Keratinocyte (primary cell): ENCODE measurements at regions not wholly inside any gene's neighbourhood (a gene's known extent, or its start where the extent isn't known, plus 50 kb on each side); places are given as distances from the start of the nearest gene placed in this dataset.

Experiments used
- DNase-seq: peaks from one replicate; pipeline ENCODE4 v3.0.0-alpha.2; 2011; ENCODE audit warnings: low read depth, missing footprints, low spot score
- FAIRE-seq: peaks from 2 replicates; lab custom pipeline; 2011; peaks lifted over from hg19 to GRCh38; lab: Jason Lieb, UNC
- H2AFZ ChIP-seq: 2 replicates; pipeline ENCODE4 v1.6.0; 2012; ENCODE audit warnings: low read length, control low read depth, inconsistent platforms; ENCODE audit not compliant: control insufficient read depth
- H3K27ac ChIP-seq: 2 replicates; pipeline ENCODE4 v1.5.1; 2011; ENCODE audit warnings: low read length; ENCODE audit not compliant: control insufficient read depth, insufficient read depth
- H3K27me3 ChIP-seq: 3 replicates; pipeline ENCODE4 v1.6.0; 2011; ENCODE audit warnings: low read length; ENCODE audit not compliant: control insufficient read depth, insufficient read depth; ENCODE audit errors: extremely low read depth
- H3K36me3 ChIP-seq, 2 experiments: 2 replicates in 1 of 2; 3 replicates in 1 of 2; pipeline ENCODE4 v1.5.1; 2011; ENCODE audit warnings: low read length in 2 of 2, mild to moderate bottlenecking in 1 of 2; ENCODE audit not compliant: control insufficient read depth in 2 of 2, insufficient read depth in 2 of 2; ENCODE audit errors: extremely low read depth in 1 of 2
- H3K4me1 ChIP-seq: 3 replicates; pipeline ENCODE4 v1.5.1; 2011; ENCODE audit warnings: low read length; ENCODE audit not compliant: control insufficient read depth, insufficient read depth; ENCODE audit errors: extremely low read depth
- H3K4me2 ChIP-seq: 3 replicates; pipeline ENCODE4 v1.6.0; 2011; ENCODE audit warnings: low read depth, low read length; ENCODE audit not compliant: control insufficient read depth, insufficient read depth; ENCODE audit errors: extremely low read depth
- H3K4me3 ChIP-seq, 3 experiments: fragments of 200-600 bp in 1 of 3; sonication (generic) in 1 of 3; 2 replicates in 2 of 3; 3 replicates in 1 of 3; pipeline ENCODE4 v1.5.1; 2011 to 2016; ENCODE audit warnings: low read length in 3 of 3, mild to moderate bottlenecking in 3 of 3, control low read depth in 2 of 3, inconsistent platforms in 1 of 3, low read depth in 1 of 3, mixed read lengths in 1 of 3, mixed run types in 1 of 3, moderate library complexity in 1 of 3; ENCODE audit not compliant: control insufficient read depth in 2 of 3, insufficient read depth in 2 of 3; ENCODE audit errors: extremely low read depth in 1 of 3
- H3K79me2 ChIP-seq: 2 replicates; pipeline ENCODE4 v1.6.0; 2012; ENCODE audit warnings: low read length; ENCODE audit not compliant: control insufficient read depth, insufficient read depth
- H3K9ac ChIP-seq: 3 replicates; pipeline ENCODE4 v1.6.0; 2011; ENCODE audit warnings: low read length; ENCODE audit not compliant: control insufficient read depth, insufficient read depth; ENCODE audit errors: extremely low read depth
- H3K9me1 ChIP-seq: 3 replicates; pipeline ENCODE4 v1.6.0; 2011; ENCODE audit warnings: low read length; ENCODE audit not compliant: control insufficient read depth, insufficient read depth; ENCODE audit errors: extremely low read depth
- H3K9me3 ChIP-seq: 2 replicates; pipeline ENCODE4 v1.5.1; 2012; ENCODE audit warnings: low read depth, low read length; ENCODE audit not compliant: control insufficient read depth
- H4K20me1 ChIP-seq: 3 replicates; pipeline ENCODE4 v1.6.0; 2011; ENCODE audit warnings: low read length; ENCODE audit not compliant: control insufficient read depth, insufficient read depth; ENCODE audit errors: extremely low read depth
- EZH2 ChIP-seq: IDR thresholded peaks from one replicate; pipeline ENCODE4 v1.6.1; 2012; ENCODE audit warnings: inconsistent platforms, mild to moderate bottlenecking, low read length, moderate library complexity
- dilution Hi-C: fragments of 300-500 bp; cut with MboI; formaldehyde crosslinking; loops from one replicate; pipeline ENCODE4 v1.7.0; 2020; ENCODE audit warnings: low sequenced_read_pairs; ENCODE audit not compliant: extremely low pct_ligation_motif_present
- TF ChIP-seq, protein P1 (sequence below), 3 experiments: IDR thresholded peaks in 1 of 3; conservative IDR thresholded peaks in 1 of 3; optimal IDR thresholded peaks in 1 of 3; 2 replicates in 2 of 3; 3 replicates in 1 of 3; pipeline versions ENCODE3 to v1.5.1; 2011; ENCODE audit warnings: low read length in 3 of 3, mild to moderate bottlenecking in 3 of 3, moderate library complexity in 2 of 3, control low read depth in 1 of 3, inconsistent platforms in 1 of 3; ENCODE audit not compliant: insufficient read depth in 2 of 3; ENCODE audit errors: extremely low read depth in 1 of 3

- no peak overlapping the region for H3K9ac ChIP-seq
- H3K9me1 ChIP-seq, result no peaks in the 10 kb centered on the region
- no peak for DNase-seq
- H3K27ac ChIP-seq, result no peak overlapping the region
- no peaks in the 10 kb centered on the region for H3K9me3 ChIP-seq
- dilution Hi-C loops, result no loop called here
- H4K20me1 ChIP-seq, result no peaks in the 10 kb centered on the region
- H3K36me3 ChIP-seq, result no peaks in the 10 kb centered on the region
- no peak overlapping the region for H3K4me2 ChIP-seq
- H3K4me1 ChIP-seq, result peaks cover 13% of the 10 kb centered on the region
- H3K79me2 ChIP-seq, result no peaks in the 10 kb centered on the region
- no peak for TF ChIP-seq EZH2
- TF ChIP-seq, protein P1, sequence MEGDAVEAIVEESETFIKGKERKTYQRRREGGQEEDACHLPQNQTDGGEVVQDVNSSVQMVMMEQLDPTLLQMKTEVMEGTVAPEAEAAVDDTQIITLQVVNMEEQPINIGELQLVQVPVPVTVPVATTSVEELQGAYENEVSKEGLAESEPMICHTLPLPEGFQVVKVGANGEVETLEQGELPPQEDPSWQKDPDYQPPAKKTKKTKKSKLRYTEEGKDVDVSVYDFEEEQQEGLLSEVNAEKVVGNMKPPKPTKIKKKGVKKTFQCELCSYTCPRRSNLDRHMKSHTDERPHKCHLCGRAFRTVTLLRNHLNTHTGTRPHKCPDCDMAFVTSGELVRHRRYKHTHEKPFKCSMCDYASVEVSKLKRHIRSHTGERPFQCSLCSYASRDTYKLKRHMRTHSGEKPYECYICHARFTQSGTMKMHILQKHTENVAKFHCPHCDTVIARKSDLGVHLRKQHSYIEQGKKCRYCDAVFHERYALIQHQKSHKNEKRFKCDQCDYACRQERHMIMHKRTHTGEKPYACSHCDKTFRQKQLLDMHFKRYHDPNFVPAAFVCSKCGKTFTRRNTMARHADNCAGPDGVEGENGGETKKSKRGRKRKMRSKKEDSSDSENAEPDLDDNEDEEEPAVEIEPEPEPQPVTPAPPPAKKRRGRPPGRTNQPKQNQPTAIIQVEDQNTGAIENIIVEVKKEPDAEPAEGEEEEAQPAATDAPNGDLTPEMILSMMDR (optimal IDR thresholded peaks at IDR 0.05 in 1 of 3, IDR thresholded peaks at IDR 0.05 in 1 of 3, conservative IDR thresholded peaks at IDR 0.05 in 1 of 3; ENCODE audit: extremely low read depth in 1 of 3, insufficient read depth in 2 of 3, low read length in 3 of 3), result no peak
- H3K27me3 ChIP-seq, result no peaks in the 10 kb centered on the region
- no peak overlapping the region for H2AFZ ChIP-seq
- no peak for FAIRE-seq
- H3K4me3 ChIP-seq, result no peak overlapping the region
These were observed 614.6 kb upstream of the TBL1XR1 start for GRCh38 chr3:177811835-177812234.

- no peak overlapping the region for H3K9ac ChIP-seq
- H3K4me1 ChIP-seq, result peaks cover 20% of the 10 kb centered on the region
- H4K20me1 ChIP-seq, result no peaks in the 10 kb centered on the region
- no peaks in the 10 kb centered on the region for H3K9me3 ChIP-seq
- H2AFZ ChIP-seq, result no peak overlapping the region
- H3K27ac ChIP-seq, result no peak overlapping the region
- no peak overlapping the region for H3K4me2 ChIP-seq
- dilution Hi-C loops, result no loop called here
- no peak for DNase-seq
- no peak for FAIRE-seq
- no peaks in the 10 kb centered on the region for H3K9me1 ChIP-seq
- TF ChIP-seq, protein P1 (optimal IDR thresholded peaks at IDR 0.05 in 1 of 3, IDR thresholded peaks at IDR 0.05 in 1 of 3, conservative IDR thresholded peaks at IDR 0.05 in 1 of 3; ENCODE audit: extremely low read depth in 1 of 3, insufficient read depth in 2 of 3, low read length in 3 of 3), result no peak
- no peak for TF ChIP-seq EZH2
- H3K79me2 ChIP-seq, result no peaks in the 10 kb centered on the region
- no peak overlapping the region for H3K4me3 ChIP-seq
- H3K27me3 ChIP-seq, result no peaks in the 10 kb centered on the region
- no peaks in the 10 kb centered on the region for H3K36me3 ChIP-seq
These were observed 615.2 kb upstream of the TBL1XR1 start for GRCh38 chr3:177812492-177812891.
